ENCODE measurements at regions not wholly inside any gene's neighbourhood (a gene's known extent, or its start where the extent isn't known, plus 50 kb on each side); places are given as distances from the start of the nearest gene placed in this dataset.
"Not testable (repeated sequence)": the region's sequence is repeated elsewhere in the genome, so short reads cannot be mapped to it uniquely, and the experiment has no call there.

- Histone ChIP-seq H2AK5ac (ENCODE audit: low read depth, low read length) (no peak overlapping the region), H3K23ac (ENCODE audit: low read depth, low read length, poor library complexity) (no peak overlapping the region), H2AFZ (ENCODE audit: low read length) (peak overlapping the region; percentile 62), H2BK5ac (ENCODE audit: low read length) (no peak overlapping the region), H3K18ac (ENCODE audit: low read length) (no peak overlapping the region), H4K8ac (ENCODE audit: low read depth, low read length) (no peak overlapping the region), H3K4me3 (ENCODE audit: low read length in 2 of 2) (no peak overlapping the region), H3K4me1 (ENCODE audit: control insufficient read depth in 2 of 2, insufficient read depth in 1 of 2, low read depth in 1 of 2, low read length in 2 of 2) (no peaks in the 10 kb centered on the region), H3K9ac (ENCODE audit: low read depth, low read length, poor library complexity) (no peak overlapping the region), H3K4ac (ENCODE audit: low read length) (no peak overlapping the region), H4K91ac (ENCODE audit: low read depth, low read length, poor library complexity) (no peak overlapping the region), H2BK120ac (ENCODE audit: low read depth, low read length) (no peak overlapping the region), H3K4me2 (ENCODE audit: insufficient read depth, low read length, poor library complexity, severe bottlenecking) (no peak overlapping the region), H3K79me1 (ENCODE audit: low read depth, low read length) (no peaks in the 10 kb centered on the region), H3K36me3 (replicated peaks in 1 of 2; ENCODE audit: control insufficient read depth in 2 of 2, insufficient read depth in 2 of 2, low read length in 2 of 2) (no peaks in the 10 kb centered on the region), H3K27me3 (ENCODE audit: control insufficient read depth in 3 of 3, insufficient read depth in 3 of 3, low read depth in 1 of 3, low read length in 3 of 3) (no peaks in the 10 kb centered on the region), H3K14ac (ENCODE audit: low read length) (no peak overlapping the region), H3K27ac (replicated peaks; ENCODE audit: low read length) (no peak overlapping the region), H2BK15ac (ENCODE audit: low read length) (no peak overlapping the region), H3K9me3 (replicated peaks in 1 of 2; ENCODE audit: control insufficient read depth in 2 of 2, insufficient read depth in 1 of 2, low read depth in 1 of 2, low read length in 2 of 2) (no peaks in the 10 kb centered on the region), H2BK12ac (ENCODE audit: low read length) (no peak overlapping the region)
- DNase-seq (ENCODE audit: low spot score), result no peak
- no CpG with 5 or more reads among the region's 4 CpGs for WGBS, 2 donors (ENCODE audit: extremely low coverage in 2 of 2, insufficient read length in 2 of 2, insufficient replicate concordance in 1 of 2)
These were observed 809.4 kb downstream of the TSN start for GRCh38 chr2:122564843-122565242.

GRCh38 chr2:122565364-122565763, 809.9 kb downstream of the TSN start:
- no peaks in the 10 kb centered on the region for H3K27me3 ChIP-seq (ENCODE audit: control insufficient read depth in 3 of 3, insufficient read depth in 3 of 3, low read depth in 1 of 3, low read length in 3 of 3)
- no peak overlapping the region for H3K9ac ChIP-seq (ENCODE audit: low read depth, low read length, poor library complexity)
- no peak overlapping the region for H3K18ac ChIP-seq (ENCODE audit: low read length)
- H3K27ac ChIP-seq (replicated peaks; ENCODE audit: low read length), result no peak overlapping the region
- H3K36me3 ChIP-seq (replicated peaks in 1 of 2; ENCODE audit: control insufficient read depth in 2 of 2, insufficient read depth in 2 of 2, low read length in 2 of 2), result no peaks in the 10 kb centered on the region
- H3K4me3 ChIP-seq (ENCODE audit: low read length in 2 of 2), result no peak overlapping the region
- no peak overlapping the region for H2BK5ac ChIP-seq (ENCODE audit: low read length)
- H2BK12ac ChIP-seq (ENCODE audit: low read length), result no peak overlapping the region
- H3K4me1 ChIP-seq (ENCODE audit: control insufficient read depth in 2 of 2, insufficient read depth in 1 of 2, low read depth in 1 of 2, low read length in 2 of 2), result no peaks in the 10 kb centered on the region
- H2AFZ ChIP-seq (ENCODE audit: low read length), result peak overlapping the region; percentile 62
- H4K8ac ChIP-seq (ENCODE audit: low read depth, low read length), result no peak overlapping the region
- H4K91ac ChIP-seq (ENCODE audit: low read depth, low read length, poor library complexity), result no peak overlapping the region
- H2BK15ac ChIP-seq (ENCODE audit: low read length), result no peak overlapping the region
- no peak overlapping the region for H2AK5ac ChIP-seq (ENCODE audit: low read depth, low read length)
- 50% methylated on average over 1 of the region's 1 CpG; no CpG with 5 or more reads in 1 of the 2 donors for WGBS, 2 donors (ENCODE audit: extremely low coverage in 2 of 2, insufficient read length in 2 of 2, insufficient replicate concordance in 1 of 2)
- H3K79me1 ChIP-seq (ENCODE audit: low read depth, low read length), result no peaks in the 10 kb centered on the region
- DNase-seq (ENCODE audit: low spot score), result no peak
- no peaks in the 10 kb centered on the region for H3K9me3 ChIP-seq (replicated peaks in 1 of 2; ENCODE audit: control insufficient read depth in 2 of 2, insufficient read depth in 1 of 2, low read depth in 1 of 2, low read length in 2 of 2)
- H3K14ac ChIP-seq (ENCODE audit: low read length), result no peak overlapping the region
- H3K23ac ChIP-seq (ENCODE audit: low read depth, low read length, poor library complexity), result no peak overlapping the region
- no peak overlapping the region for H3K4ac ChIP-seq (ENCODE audit: low read length)
- H2BK120ac ChIP-seq (ENCODE audit: low read depth, low read length), result no peak overlapping the region
- H3K4me2 ChIP-seq (ENCODE audit: insufficient read depth, low read length, poor library complexity, severe bottlenecking), result no peak overlapping the region

GRCh38 chr2:122570641-122571040, 815.2 kb downstream of the TSN start:
- H3K4me3 ChIP-seq (ENCODE audit: low read length in 2 of 2), result peak overlapping the region in 1 of 2 donors; percentile 12
- H2BK120ac ChIP-seq (ENCODE audit: low read depth, low read length), result no peak overlapping the region
- H3K23ac ChIP-seq (ENCODE audit: low read depth, low read length, poor library complexity), result no peak overlapping the region
- H3K27ac ChIP-seq (replicated peaks; ENCODE audit: low read length), result no peak overlapping the region
- no peak overlapping the region for H2BK12ac ChIP-seq (ENCODE audit: low read length)
- no peak for DNase-seq (ENCODE audit: low spot score)
- H3K36me3 ChIP-seq (replicated peaks in 1 of 2; ENCODE audit: control insufficient read depth in 2 of 2, insufficient read depth in 2 of 2, low read length in 2 of 2), result no peaks in the 10 kb centered on the region
- no CpG with 5 or more reads among the region's 15 CpGs for WGBS, 2 donors (ENCODE audit: extremely low coverage in 2 of 2, insufficient read length in 2 of 2, insufficient replicate concordance in 1 of 2)
- H3K9ac ChIP-seq (ENCODE audit: low read depth, low read length, poor library complexity), result no peak overlapping the region
- peak overlapping the region; percentile 79 for H3K18ac ChIP-seq (ENCODE audit: low read length)
- H4K91ac ChIP-seq (ENCODE audit: low read depth, low read length, poor library complexity), result no peak overlapping the region
- H4K8ac ChIP-seq (ENCODE audit: low read depth, low read length), result no peak overlapping the region
- H3K4ac ChIP-seq (ENCODE audit: low read length), result no peak overlapping the region
- no peaks in the 10 kb centered on the region for H3K4me1 ChIP-seq (ENCODE audit: control insufficient read depth in 2 of 2, insufficient read depth in 1 of 2, low read depth in 1 of 2, low read length in 2 of 2)
- H2AFZ ChIP-seq (ENCODE audit: low read length), result no peak overlapping the region
- no peak overlapping the region for H3K4me2 ChIP-seq (ENCODE audit: insufficient read depth, low read length, poor library complexity, severe bottlenecking)
- no peak overlapping the region for H3K14ac ChIP-seq (ENCODE audit: low read length)
- no peak overlapping the region for H2AK5ac ChIP-seq (ENCODE audit: low read depth, low read length)
- H3K79me1 ChIP-seq (ENCODE audit: low read depth, low read length), result no peaks in the 10 kb centered on the region
- H2BK15ac ChIP-seq (ENCODE audit: low read length), result no peak overlapping the region
- no peaks in the 10 kb centered on the region for H3K27me3 ChIP-seq (ENCODE audit: control insufficient read depth in 3 of 3, insufficient read depth in 3 of 3, low read depth in 1 of 3, low read length in 3 of 3)
- peak overlapping the region; percentile 54 for H2BK5ac ChIP-seq (ENCODE audit: low read length)
- H3K9me3 ChIP-seq (replicated peaks in 1 of 2; ENCODE audit: control insufficient read depth in 2 of 2, insufficient read depth in 1 of 2, low read depth in 1 of 2, low read length in 2 of 2), result no peaks in the 10 kb centered on the region

- not testable (repeated sequence) for H3K14ac ChIP-seq (ENCODE audit: low read length); H3K36me3 ChIP-seq (replicated peaks in 1 of 2; ENCODE audit: control insufficient read depth in 2 of 2, insufficient read depth in 2 of 2, low read length in 2 of 2); H2AK5ac ChIP-seq (ENCODE audit: low read depth, low read length); H3K4ac ChIP-seq (ENCODE audit: low read length); DNase-seq (ENCODE audit: low spot score); H3K18ac ChIP-seq (ENCODE audit: low read length); H3K4me2 ChIP-seq (ENCODE audit: insufficient read depth, low read length, poor library complexity, severe bottlenecking); H3K4me1 ChIP-seq (ENCODE audit: control insufficient read depth in 2 of 2, insufficient read depth in 1 of 2, low read depth in 1 of 2, low read length in 2 of 2); H2AFZ ChIP-seq (ENCODE audit: low read length); H2BK12ac ChIP-seq (ENCODE audit: low read length); H3K9me3 ChIP-seq (replicated peaks in 1 of 2; ENCODE audit: control insufficient read depth in 2 of 2, insufficient read depth in 1 of 2, low read depth in 1 of 2, low read length in 2 of 2); H2BK15ac ChIP-seq (ENCODE audit: low read length); H3K27me3 ChIP-seq (ENCODE audit: control insufficient read depth in 3 of 3, insufficient read depth in 3 of 3, low read depth in 1 of 3, low read length in 3 of 3); H3K23ac ChIP-seq (ENCODE audit: low read depth, low read length, poor library complexity); H3K4me3 ChIP-seq (ENCODE audit: low read length in 2 of 2); H4K8ac ChIP-seq (ENCODE audit: low read depth, low read length); H2BK5ac ChIP-seq (ENCODE audit: low read length); H3K27ac ChIP-seq (replicated peaks; ENCODE audit: low read length); H2BK120ac ChIP-seq (ENCODE audit: low read depth, low read length); H4K91ac ChIP-seq (ENCODE audit: low read depth, low read length, poor library complexity); H3K79me1 ChIP-seq (ENCODE audit: low read depth, low read length); H3K9ac ChIP-seq (ENCODE audit: low read depth, low read length, poor library complexity)
These were observed 816.0 kb downstream of the TSN start for GRCh38 chr2:122571471-122571870.

Measured in neuronal stem cell (in vitro differentiated cells).